DND-41 (cell line): ENCODE measurements at regions not wholly inside any gene's neighbourhood (a gene's known extent, or its start where the extent isn't known, plus 50 kb on each side); places are given as distances from the start of the nearest gene placed in this dataset.

Experiments used
- ATAC-seq: fragments of 200-7000 bp; cut with Tn5 transposase; 3 replicates; pipeline ENCODE4 v1.9.1; 2021; ENCODE audit warnings: low read depth; ENCODE audit not compliant: insufficient read depth
- DNase-seq: peaks from one replicate; pipeline ENCODE4 v3.0.0-alpha.2; 2020
- H2AFZ ChIP-seq: 2 replicates; pipeline ENCODE4 v1.6.0; 2012; ENCODE audit warnings: low read depth, low read length
- H3K27ac ChIP-seq: 2 replicates; pipeline ENCODE4 v1.5.1; 2012; ENCODE audit warnings: low read length, inconsistent platforms
- H3K27me3 ChIP-seq: fragments of 200-600 bp; sonication (generic); 2 replicates; pipeline ENCODE4 v1.6.0; 2012; ENCODE audit warnings: low read length, mild to moderate bottlenecking, inconsistent platforms; ENCODE audit not compliant: insufficient read depth, poor library complexity
- H3K36me3 ChIP-seq: 2 replicates; pipeline ENCODE4 v1.5.1; 2012; ENCODE audit warnings: low read length, inconsistent platforms; ENCODE audit not compliant: insufficient read depth
- H3K4me1 ChIP-seq: 2 replicates; pipeline ENCODE4 v1.5.1; 2012; ENCODE audit warnings: mild to moderate bottlenecking, low read length; ENCODE audit not compliant: insufficient read depth
- H3K4me2 ChIP-seq: 2 replicates; pipeline ENCODE4 v1.6.0; 2012; ENCODE audit warnings: mild to moderate bottlenecking, moderate library complexity, low read length, inconsistent platforms; ENCODE audit not compliant: insufficient read depth
- H3K4me3 ChIP-seq, 2 experiments: fragments of 200-600 bp in 1 of 2; shearing (Covaris generic) in 1 of 2; 2 replicates each; pipeline ENCODE4 v1.5.1; 2012 to 2016; ENCODE audit warnings: inconsistent platforms in 2 of 2, low read length in 2 of 2, mild to moderate bottlenecking in 2 of 2, low read depth in 1 of 2, moderate library complexity in 1 of 2
- H3K79me2 ChIP-seq: 2 replicates; pipeline ENCODE4 v1.6.0; 2012; ENCODE audit warnings: low read length, inconsistent platforms; ENCODE audit not compliant: insufficient read depth
- H3K9ac ChIP-seq: 2 replicates; pipeline ENCODE4 v1.6.0; 2012; ENCODE audit warnings: low read depth, mild to moderate bottlenecking, inconsistent platforms, low read length, moderate library complexity
- H3K9me3 ChIP-seq: 2 replicates; pipeline ENCODE4 v1.5.1; 2012; ENCODE audit warnings: low read length, moderate library complexity, mild to moderate bottlenecking, inconsistent platforms; ENCODE audit not compliant: insufficient read depth, severe bottlenecking
- H4K20me1 ChIP-seq: 2 replicates; pipeline ENCODE4 v1.6.0; 2012; ENCODE audit warnings: low read length; ENCODE audit not compliant: insufficient read depth
- EZH2 ChIP-seq: IDR thresholded peaks from 3 replicates; pipeline ENCODE4 v1.6.1; 2012; ENCODE audit warnings: borderline replicate concordance, low read depth, mild to moderate bottlenecking, moderate library complexity, low read length, inconsistent platforms; ENCODE audit not compliant: severe bottlenecking
- TF ChIP-seq, protein P1 (sequence below): IDR thresholded peaks from 2 replicates; pipeline ENCODE4 v1.5.1; 2012; ENCODE audit warnings: borderline replicate concordance, low read length, moderate library complexity, mild to moderate bottlenecking; ENCODE audit not compliant: poor library complexity, severe bottlenecking; ENCODE audit errors: extremely low read depth

DNA sequence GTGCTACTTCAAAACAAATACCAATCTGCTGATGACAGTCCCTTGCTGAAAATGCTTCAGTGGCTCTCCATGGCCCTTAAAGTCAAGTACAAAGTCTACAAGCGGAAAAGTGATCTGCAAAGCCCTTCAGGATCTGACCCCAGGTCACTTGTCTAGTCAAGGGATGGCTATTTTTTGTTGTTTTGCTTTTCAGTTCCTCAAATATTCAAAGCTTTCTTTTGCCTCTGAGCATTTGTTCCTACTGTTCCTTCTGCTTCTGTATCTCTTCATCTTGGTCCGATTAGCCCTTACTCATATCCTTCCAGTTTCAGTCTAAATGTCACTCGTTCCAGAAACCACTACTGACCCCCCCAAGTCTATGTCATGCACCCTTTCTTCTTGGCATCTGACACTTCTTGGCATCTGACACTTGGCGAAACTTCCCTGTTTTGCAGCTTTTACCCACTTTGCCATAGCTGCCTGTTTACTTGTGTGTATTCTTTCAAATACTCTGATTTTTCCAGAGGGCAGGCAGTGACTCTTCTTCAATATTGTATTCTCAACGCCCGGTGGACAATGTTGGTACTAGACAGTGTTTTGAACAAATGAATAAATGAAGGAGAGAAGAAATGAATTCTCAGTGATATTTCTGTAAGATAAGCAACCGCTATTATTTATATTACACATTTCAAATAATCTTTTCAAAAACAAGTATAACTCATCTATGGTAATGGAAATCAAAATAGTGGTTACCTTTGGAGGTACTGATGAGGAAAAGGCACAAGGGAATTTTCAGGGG is 175.9 kb upstream of the FN1 start:
- no peak overlapping the region for H3K4me3 ChIP-seq
- no peaks in the 10 kb centered on the region for H3K79me2 ChIP-seq
- H3K27me3 ChIP-seq = no peaks in the 10 kb centered on the region
- no peak overlapping the region for H3K4me2 ChIP-seq
- H3K4me1 ChIP-seq = no peaks in the 10 kb centered on the region
- no peak overlapping the region for H3K27ac ChIP-seq
- DNase-seq = no peak
- no peaks in the 10 kb centered on the region for H3K9me3 ChIP-seq
- H2AFZ ChIP-seq = no peak overlapping the region
- H4K20me1 ChIP-seq = no peaks in the 10 kb centered on the region
- H3K9ac ChIP-seq = no peak overlapping the region
- H3K36me3 ChIP-seq = no peaks in the 10 kb centered on the region
- no peak for ATAC-seq
- TF ChIP-seq, protein P1, sequence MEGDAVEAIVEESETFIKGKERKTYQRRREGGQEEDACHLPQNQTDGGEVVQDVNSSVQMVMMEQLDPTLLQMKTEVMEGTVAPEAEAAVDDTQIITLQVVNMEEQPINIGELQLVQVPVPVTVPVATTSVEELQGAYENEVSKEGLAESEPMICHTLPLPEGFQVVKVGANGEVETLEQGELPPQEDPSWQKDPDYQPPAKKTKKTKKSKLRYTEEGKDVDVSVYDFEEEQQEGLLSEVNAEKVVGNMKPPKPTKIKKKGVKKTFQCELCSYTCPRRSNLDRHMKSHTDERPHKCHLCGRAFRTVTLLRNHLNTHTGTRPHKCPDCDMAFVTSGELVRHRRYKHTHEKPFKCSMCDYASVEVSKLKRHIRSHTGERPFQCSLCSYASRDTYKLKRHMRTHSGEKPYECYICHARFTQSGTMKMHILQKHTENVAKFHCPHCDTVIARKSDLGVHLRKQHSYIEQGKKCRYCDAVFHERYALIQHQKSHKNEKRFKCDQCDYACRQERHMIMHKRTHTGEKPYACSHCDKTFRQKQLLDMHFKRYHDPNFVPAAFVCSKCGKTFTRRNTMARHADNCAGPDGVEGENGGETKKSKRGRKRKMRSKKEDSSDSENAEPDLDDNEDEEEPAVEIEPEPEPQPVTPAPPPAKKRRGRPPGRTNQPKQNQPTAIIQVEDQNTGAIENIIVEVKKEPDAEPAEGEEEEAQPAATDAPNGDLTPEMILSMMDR = no peak
- no peak for TF ChIP-seq EZH2

DNA sequence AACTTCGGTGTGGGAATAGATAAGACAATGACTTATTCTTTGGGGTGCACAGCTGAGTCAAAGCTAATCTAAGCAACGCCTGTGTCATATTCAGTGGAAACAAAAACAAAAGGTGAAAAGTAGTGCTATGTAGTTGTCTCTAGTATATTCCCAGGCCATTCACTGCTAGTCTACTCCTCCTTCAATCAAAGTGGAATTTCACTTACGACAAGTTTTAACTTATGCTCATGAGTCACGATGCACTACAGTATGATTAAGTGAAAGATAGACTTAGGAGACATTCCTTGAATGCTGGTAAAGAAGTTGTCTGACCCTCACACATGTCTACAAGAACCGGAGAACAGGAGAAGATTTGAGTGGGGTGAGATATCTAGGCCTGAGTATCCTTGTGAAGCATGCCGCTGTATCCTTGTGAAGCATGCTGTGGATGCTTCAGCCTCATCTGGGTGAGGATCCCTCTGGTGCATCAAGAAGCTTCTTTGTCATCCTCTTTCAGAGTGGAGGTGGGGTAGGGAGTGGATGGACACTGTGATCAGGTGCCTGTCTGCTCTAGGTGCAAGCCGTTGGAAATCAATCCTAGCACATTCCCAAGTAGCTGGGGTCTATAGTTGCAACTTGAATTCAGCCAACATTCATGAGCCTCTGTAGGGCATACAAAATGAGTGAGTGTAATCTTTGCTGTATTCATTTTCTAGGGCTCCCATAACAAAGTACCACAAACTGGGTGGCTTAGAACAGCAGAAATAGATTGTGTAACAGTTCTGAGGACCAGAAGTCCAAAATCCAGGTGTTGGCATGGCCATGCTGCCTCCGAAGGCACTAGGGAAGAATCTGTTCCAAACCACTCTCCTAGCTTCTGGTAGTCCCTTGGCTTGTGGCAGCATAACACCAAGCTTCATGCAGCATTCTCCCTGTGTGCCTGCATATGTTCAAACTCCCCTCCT is 173.5 kb upstream of the FN1 start:
- Histone ChIP-seq H4K20me1 (no peaks in the 10 kb centered on the region), H3K79me2 (no peaks in the 10 kb centered on the region), H3K9me3 (no peaks in the 10 kb centered on the region), H3K27me3 (no peaks in the 10 kb centered on the region), H3K27ac (no peak overlapping the region), H2AFZ (no peak overlapping the region), H3K36me3 (no peaks in the 10 kb centered on the region), H3K4me2 (no peak overlapping the region), H3K9ac (no peak overlapping the region), H3K4me1 (no peaks in the 10 kb centered on the region), H3K4me3 (no peak overlapping the region)
- ATAC-seq = no peak
- no peak for TF ChIP-seq EZH2
- TF ChIP-seq, protein P1 = no peak
- DNase-seq = no peak

DNA sequence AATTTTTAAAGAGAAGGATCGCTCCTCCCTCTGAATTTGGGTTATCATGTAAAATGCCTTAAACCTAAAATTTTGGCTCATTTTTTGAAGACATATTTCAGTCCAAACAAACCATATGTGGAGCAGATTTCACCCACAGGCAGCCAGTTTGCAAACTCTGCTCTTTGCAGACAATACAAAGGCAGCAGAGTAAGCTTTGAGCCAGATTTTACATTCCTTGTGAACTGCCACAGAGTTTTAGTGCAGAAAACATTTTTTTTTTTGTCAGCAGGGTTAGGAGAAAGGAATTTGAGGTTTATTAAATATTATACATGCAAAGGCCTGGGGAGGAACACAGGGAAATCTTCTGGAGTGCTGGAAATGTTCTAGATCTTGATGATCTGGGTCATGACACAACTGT is 171.9 kb upstream of the FN1 start:
- TF ChIP-seq, protein P1 = no peak
- TF ChIP-seq EZH2 = no peak
- no peaks in the 10 kb centered on the region for H3K4me1 ChIP-seq
- no peak overlapping the region for H2AFZ ChIP-seq
- H3K9me3 ChIP-seq = no peaks in the 10 kb centered on the region
- no peak overlapping the region for H3K27ac ChIP-seq
- H3K27me3 ChIP-seq = no peaks in the 10 kb centered on the region
- DNase-seq (no peak), ATAC-seq (no peak)
- no peak overlapping the region for H3K4me3 ChIP-seq
- no peak overlapping the region for H3K4me2 ChIP-seq
- H3K36me3 ChIP-seq = no peaks in the 10 kb centered on the region
- no peaks in the 10 kb centered on the region for H3K79me2 ChIP-seq
- H4K20me1 ChIP-seq = no peaks in the 10 kb centered on the region
- H3K9ac ChIP-seq = no peak overlapping the region
